Heart right ventricle (tissue), 16 donors: ENCODE measurements at regions not wholly inside any gene's neighbourhood (a gene's known extent, or its start where the extent isn't known, plus 50 kb on each side); places are given as distances from the start of the nearest gene placed in this dataset.

Experiments used
- ATAC-seq, 8 donors: fragments of 200-7000 bp; cut with Tn5 transposase; one replicate each; pipeline ENCODE4 v1.9.1; 2020; ENCODE audit warnings: mild to moderate bottlenecking in 8 of 8, moderate library complexity in 8 of 8, moderate number of reproducible peaks in 1 of 8
- DNase-seq, 2 donors: peaks; one replicate each; pipeline ENCODE4 v3.0.0-alpha.2; 2020
- H3K27ac ChIP-seq, 10 donors: fragments of 200-600 bp; sonication (generic) in 2 of 10; one replicate each; pipeline versions ENCODE4 v1.5.0 to v1.8.0; 2020 to 2022; ENCODE audit warnings: mild to moderate bottlenecking in 3 of 10
- H3K27me3 ChIP-seq, 7 donors: fragments of 200-600 bp; one replicate each; pipeline ENCODE4 v1.8.0; 2021 to 2022; ENCODE audit warnings: mild to moderate bottlenecking in 2 of 7
- H3K36me3 ChIP-seq, 9 donors: fragments of 200-600 bp; sonication (generic) in 1 of 9; one replicate each; pipeline versions ENCODE4 v1.5.0 to v1.8.0; 2020 to 2022; ENCODE audit warnings: mild to moderate bottlenecking in 2 of 9
- H3K4me1 ChIP-seq, 9 donors: fragments of 200-600 bp; sonication (generic) in 1 of 9; one replicate each; pipeline versions ENCODE4 v1.5.0 to v1.8.0; 2020 to 2022; ENCODE audit warnings: mild to moderate bottlenecking in 4 of 9
- H3K4me3 ChIP-seq, 10 donors: fragments of 200-600 bp; sonication (generic) in 2 of 10; one replicate each; pipeline versions ENCODE4 v1.5.0 to v1.8.0; 2020 to 2022; ENCODE audit warnings: mild to moderate bottlenecking in 7 of 10, moderate library complexity in 2 of 10
- H3K9me3 ChIP-seq, 11 donors: fragments of 200-600 bp in 10 of 11; sonication (generic) in 2 of 11; one replicate each; pipeline versions ENCODE4 v1.5.0 to v1.8.0; 2013 to 2022; ENCODE audit warnings: mild to moderate bottlenecking in 2 of 11, control low read depth in 1 of 11, moderate library complexity in 1 of 11
- WGBS, 2 donors: extraction: QIAGEN DNeasy Blood & Tissue Kit; methylation state at CpG; one replicate each; pipeline ENCODE4 v1.1.7; 2013; ENCODE audit warnings: inconsistent platforms in 1 of 2; 5-methylcytosine and 5-hydroxymethylcytosine counted together
- intact Hi-C, 10 donors: fragments of 100-400 bp; cut with DNase I; formaldehyde crosslinking; loops; one replicate each; pipeline versions ENCODE4 v1.11.1 to v1.14.2; 2022
- TF ChIP-seq, protein P1 (sequence below), 9 donors: fragments of 200-600 bp; sonication (generic) in 2 of 9; IDR thresholded peaks; one replicate each; pipeline versions ENCODE4 v1.5.0 to v1.8.0; 2021 to 2022; ENCODE audit warnings: antibody characterized with exemption in 9 of 9, mild to moderate bottlenecking in 5 of 9, moderate library complexity in 1 of 9
- donor health status: Arrhythmogenic right ventricular cardiomyopathy.
- donor health status: ischemic (EF 13 %, LVEDD 7.1; RV severe dilation, severe dysfunction).
- donor health status: healthy with polysubstance abuse.
- donor health status: DM: no; HTN: yes; CAD: no.
- donor health status: DM: no; HTN: no; CAD: no.
- donor health status: ischemic (EF 25% LVEDD 6.9; RV normal size, moderate dysfunction).
- donor health status: ischemic (EF 25% LVEDD 5.7; RV mildly dilated, moderate dysfunction).
- donor health status: healthy.
- donor health status: DM: yes; HTN: yes; CAD: no.
- donor health status: Ischemic cardiomyopathy.
- donor health status: ischemic (EF 35%, LVEDD 5.7; RV mildly dilated, moderate dysfunction).
- donor health status: nonischemic (EF 11% LVEDD 7.7; RV severe dilation, severe dysfunction).
- donor health status: DM: yes; HTN: yes; CAD: no.
- donor health status: PGD.
- donor health status: ischemic (EF 29% LVEDD 5.4; RV normal size, mild dysfunction).
- donor health status: nonischemic (EF 23%, LVEDD 6.1; RV moderate dilation, normal function).

DNA sequence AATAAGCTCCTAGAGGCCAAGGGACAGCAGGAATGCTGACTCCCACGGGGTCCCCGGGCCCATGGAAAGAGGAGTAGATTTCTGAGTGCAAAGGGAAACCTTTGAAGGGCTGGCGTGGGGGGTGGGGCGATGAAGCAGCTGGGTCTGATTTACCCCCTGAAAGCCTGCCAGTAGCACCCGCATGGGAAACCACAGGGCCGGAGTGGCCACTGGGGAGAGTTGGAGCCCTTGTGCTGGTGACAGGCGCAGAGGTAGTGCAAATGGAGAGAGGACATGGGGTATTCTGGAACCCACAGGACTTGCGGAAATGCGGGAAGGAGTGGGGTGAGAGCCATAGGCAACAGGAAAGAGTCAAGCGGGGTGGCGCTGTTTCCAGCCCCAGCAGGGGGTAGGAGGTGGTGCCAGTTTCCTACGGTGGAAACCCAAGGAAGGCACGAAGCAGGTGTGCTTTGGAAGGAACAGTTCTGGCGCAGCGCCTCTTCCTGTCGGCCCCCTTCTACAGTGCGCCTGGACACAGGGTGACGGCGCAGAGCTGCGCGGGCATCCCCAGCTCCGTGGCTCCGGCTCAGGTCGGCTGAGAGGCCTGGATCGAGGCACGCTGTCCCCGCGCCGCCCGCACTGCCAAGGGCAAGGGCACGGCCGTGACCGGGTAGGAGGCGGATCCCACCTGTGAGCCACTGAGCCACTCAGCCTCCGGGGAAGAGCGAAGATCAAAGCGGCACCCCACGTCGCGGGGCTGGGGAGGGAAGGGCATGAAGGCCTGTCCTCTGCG is 149.0 kb upstream of the GLI2 start:
- Histone ChIP-seq H3K27ac (peak overlapping the region in 1 of 10 donors; percentile 25), H3K9me3 (peaks cover 0 to 24% (median 0%) of the 10 kb centered on the region in 11 donors), H3K36me3 (no peaks in the 10 kb centered on the region), H3K4me3 (peak overlapping the region in 7 of 10 donors; percentile 3 to 31 (median 14)), H3K27me3 (peaks cover 8 to 39% (median 25%) of the 10 kb centered on the region in 7 donors), H3K4me1 (peaks cover 0 to 11% (median 4%) of the 10 kb centered on the region in 9 donors)
- peak in 7 of 8 donors; percentile 32 to 75 (median 55) for ATAC-seq
- intact Hi-C loops = loop anchor here in 2 of 10 donors (10.0 kb wide), 2 partner anchors 88 to 242 kb away; partner anchors contain the start of gene INHBB (in 1 of the 2)
- WGBS, 2 donors = 26 to 39% methylated on average over 41 of the region's 41 CpGs
- TF ChIP-seq, protein P1, sequence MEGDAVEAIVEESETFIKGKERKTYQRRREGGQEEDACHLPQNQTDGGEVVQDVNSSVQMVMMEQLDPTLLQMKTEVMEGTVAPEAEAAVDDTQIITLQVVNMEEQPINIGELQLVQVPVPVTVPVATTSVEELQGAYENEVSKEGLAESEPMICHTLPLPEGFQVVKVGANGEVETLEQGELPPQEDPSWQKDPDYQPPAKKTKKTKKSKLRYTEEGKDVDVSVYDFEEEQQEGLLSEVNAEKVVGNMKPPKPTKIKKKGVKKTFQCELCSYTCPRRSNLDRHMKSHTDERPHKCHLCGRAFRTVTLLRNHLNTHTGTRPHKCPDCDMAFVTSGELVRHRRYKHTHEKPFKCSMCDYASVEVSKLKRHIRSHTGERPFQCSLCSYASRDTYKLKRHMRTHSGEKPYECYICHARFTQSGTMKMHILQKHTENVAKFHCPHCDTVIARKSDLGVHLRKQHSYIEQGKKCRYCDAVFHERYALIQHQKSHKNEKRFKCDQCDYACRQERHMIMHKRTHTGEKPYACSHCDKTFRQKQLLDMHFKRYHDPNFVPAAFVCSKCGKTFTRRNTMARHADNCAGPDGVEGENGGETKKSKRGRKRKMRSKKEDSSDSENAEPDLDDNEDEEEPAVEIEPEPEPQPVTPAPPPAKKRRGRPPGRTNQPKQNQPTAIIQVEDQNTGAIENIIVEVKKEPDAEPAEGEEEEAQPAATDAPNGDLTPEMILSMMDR (IDR thresholded peaks at IDR 0.05) = no peak
- DNase-seq = no peak

DNA sequence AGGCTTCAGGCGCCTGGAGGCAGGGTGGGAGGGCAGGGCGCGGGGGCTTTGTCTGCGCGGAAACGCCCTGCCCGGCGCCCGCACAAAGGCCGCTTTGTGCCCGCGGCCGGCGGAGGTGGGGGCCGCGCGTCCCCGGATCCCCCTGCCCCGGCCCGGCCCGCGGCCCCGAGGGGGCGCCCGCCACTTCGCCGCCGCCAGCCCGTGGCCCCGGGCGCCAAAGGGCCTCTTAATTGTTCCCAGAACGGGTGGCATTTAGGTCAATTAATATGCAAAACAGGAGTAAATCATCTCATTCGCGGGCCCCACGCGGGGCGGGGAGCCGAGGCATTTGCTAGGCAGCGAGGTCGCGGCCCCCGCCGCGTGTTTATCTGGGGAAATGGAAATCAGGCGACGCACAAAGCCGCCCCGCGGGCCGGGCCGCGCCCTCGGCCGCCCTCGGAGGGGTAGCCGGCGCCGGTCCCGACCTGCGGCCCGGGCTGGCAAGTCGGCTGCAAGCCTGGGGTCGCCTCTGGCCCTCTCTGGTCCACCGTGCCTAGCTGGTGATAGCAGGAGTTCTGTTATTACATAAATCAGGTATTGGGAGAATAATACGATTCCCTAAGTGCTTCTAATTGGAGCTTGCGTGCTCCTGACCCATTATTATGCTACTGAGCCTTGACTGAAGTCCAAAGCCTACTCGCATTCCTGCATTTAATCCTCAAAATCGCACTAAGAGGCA is 148.2 kb upstream of the GLI2 start:
- Histone ChIP-seq H3K4me1 (peaks cover 0 to 11% (median 4%) of the 10 kb centered on the region in 9 donors), H3K27ac (no peak overlapping the region), H3K9me3 (peaks cover 0 to 20% (median 0%) of the 10 kb centered on the region in 11 donors), H3K36me3 (no peaks in the 10 kb centered on the region), H3K4me3 (peak overlapping the region in 6 of 10 donors; percentile 11 to 31 (median 17)), H3K27me3 (peaks cover 8 to 39% (median 25%) of the 10 kb centered on the region in 7 donors)
- ATAC-seq (peak in 2 of 8 donors; percentile 24 to 32), DNase-seq (no peak)
- intact Hi-C loops = loop anchor here in 2 of 10 donors (10.0 kb wide), 2 partner anchors 87 to 243 kb away; partner anchors contain the start of gene INHBB (in 1 of the 2)
- TF ChIP-seq, protein P1 (IDR thresholded peaks at IDR 0.05) = peak in 2 of 9 donors; percentile 8 to 17
- WGBS, 2 donors = 8 to 18% methylated on average over 62 to 68 of the region's 68 CpGs

DNA sequence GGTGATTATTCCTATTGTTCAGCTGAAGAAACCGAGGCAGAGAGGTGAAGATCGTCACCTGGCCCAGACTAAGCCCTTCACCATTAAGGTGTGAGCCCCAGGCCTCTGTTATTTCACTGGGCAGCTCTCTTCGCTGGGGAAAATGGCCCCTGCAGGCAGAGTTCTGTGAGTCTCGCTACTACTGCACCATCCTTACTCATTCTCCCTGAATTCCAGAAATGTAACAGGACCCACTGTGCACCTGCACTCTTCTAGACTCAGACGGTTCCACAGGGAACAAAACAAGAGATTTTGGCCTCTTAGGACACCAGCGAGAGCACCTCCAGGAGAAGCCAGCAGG is 147.7 kb upstream of the GLI2 start:
- DNase-seq (no peak), ATAC-seq (no peak)
- Histone ChIP-seq H3K27ac (no peak overlapping the region), H3K36me3 (no peaks in the 10 kb centered on the region), H3K27me3 (peaks cover 8 to 39% (median 25%) of the 10 kb centered on the region in 7 donors), H3K4me1 (peaks cover 0 to 11% (median 4%) of the 10 kb centered on the region in 9 donors), H3K9me3 (peaks cover 0 to 15% (median 0%) of the 10 kb centered on the region in 11 donors), H3K4me3 (no peak overlapping the region)
- intact Hi-C loops = loop anchor here in 2 of 10 donors (10.0 kb wide), 2 partner anchors 87 to 243 kb away; partner anchors contain the start of gene INHBB (in 1 of the 2)
- WGBS, 2 donors = 74 to 78% methylated on average over 6 of the region's 6 CpGs
- TF ChIP-seq, protein P1 (IDR thresholded peaks at IDR 0.05) = no peak
